Epithelial cell of esophagus (primary cell): ENCODE measurements at regions not wholly inside any gene's neighbourhood (a gene's known extent, or its start where the extent isn't known, plus 50 kb on each side); places are given as distances from the start of the nearest gene placed in this dataset.
"Not testable (repeated sequence)": the region's sequence is repeated elsewhere in the genome, so short reads cannot be mapped to it uniquely, and the experiment has no call there.

Experiments
- DNase-seq: peaks from one replicate; pipeline ENCODE4 v3.0.0; 2010; ENCODE audit warnings: low read depth
- H3K4me3 ChIP-seq: 2 replicates; pipeline ENCODE4 v1.5.1; 2011; ENCODE audit warnings: mild to moderate bottlenecking, low read length, control low read depth
- TF ChIP-seq, protein P1 (sequence below): IDR thresholded peaks from 2 replicates; pipeline ENCODE4 v1.5.1; 2011; ENCODE audit warnings: low read depth, mild to moderate bottlenecking, low read length, control low read depth, inconsistent platforms; ENCODE audit not compliant: insufficient read depth; ENCODE audit errors: missing control alignments

- no peak for DNase-seq
Observed at GRCh38 chr6:112526594-112526993, 179.5 kb downstream of the RFPL4B start.

GRCh38 chr6:112528306-112528705, 181.2 kb downstream of the RFPL4B start:
- DNase-seq, H3K4me3 ChIP-seq: not testable (repeated sequence)

More at GRCh38 chr6:112526594-112526993, 179.5 kb downstream of the RFPL4B start:
- no peak overlapping the region for H3K4me3 ChIP-seq
- TF ChIP-seq, protein P1, sequence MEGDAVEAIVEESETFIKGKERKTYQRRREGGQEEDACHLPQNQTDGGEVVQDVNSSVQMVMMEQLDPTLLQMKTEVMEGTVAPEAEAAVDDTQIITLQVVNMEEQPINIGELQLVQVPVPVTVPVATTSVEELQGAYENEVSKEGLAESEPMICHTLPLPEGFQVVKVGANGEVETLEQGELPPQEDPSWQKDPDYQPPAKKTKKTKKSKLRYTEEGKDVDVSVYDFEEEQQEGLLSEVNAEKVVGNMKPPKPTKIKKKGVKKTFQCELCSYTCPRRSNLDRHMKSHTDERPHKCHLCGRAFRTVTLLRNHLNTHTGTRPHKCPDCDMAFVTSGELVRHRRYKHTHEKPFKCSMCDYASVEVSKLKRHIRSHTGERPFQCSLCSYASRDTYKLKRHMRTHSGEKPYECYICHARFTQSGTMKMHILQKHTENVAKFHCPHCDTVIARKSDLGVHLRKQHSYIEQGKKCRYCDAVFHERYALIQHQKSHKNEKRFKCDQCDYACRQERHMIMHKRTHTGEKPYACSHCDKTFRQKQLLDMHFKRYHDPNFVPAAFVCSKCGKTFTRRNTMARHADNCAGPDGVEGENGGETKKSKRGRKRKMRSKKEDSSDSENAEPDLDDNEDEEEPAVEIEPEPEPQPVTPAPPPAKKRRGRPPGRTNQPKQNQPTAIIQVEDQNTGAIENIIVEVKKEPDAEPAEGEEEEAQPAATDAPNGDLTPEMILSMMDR, result no peak

GRCh38 chr6:112535816-112536215, 188.7 kb downstream of the RFPL4B start:
- TF ChIP-seq, protein P1, result no peak
- no peak overlapping the region for H3K4me3 ChIP-seq
- no peak for DNase-seq

DNA sequence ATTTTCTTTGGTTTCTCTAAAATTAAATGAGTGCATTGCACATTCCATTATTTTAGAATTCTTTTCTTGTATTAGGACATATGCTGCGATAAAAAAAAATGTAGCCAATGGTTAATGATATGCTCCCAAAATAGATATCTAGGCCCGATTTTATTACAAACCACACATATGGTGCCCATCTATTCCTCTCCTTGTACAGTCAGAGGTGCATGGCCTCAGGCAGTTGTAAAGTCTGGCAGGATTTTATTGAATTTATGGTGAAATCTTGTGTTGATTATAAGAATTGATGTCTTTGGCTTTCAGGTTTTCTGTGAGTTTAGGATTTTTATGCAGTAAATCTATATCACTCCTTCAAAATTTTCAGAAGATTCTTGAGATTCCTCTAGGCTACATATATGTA, 192.2 kb downstream of the RFPL4B start:
- TF ChIP-seq, protein P1, result no peak
- DNase-seq, result no peak
- no peak overlapping the region for H3K4me3 ChIP-seq

GRCh38 chr6:112541847-112542246, 194.7 kb downstream of the RFPL4B start:
- H3K4me3 ChIP-seq, DNase-seq: not testable (repeated sequence)

GRCh38 chr6:112547321-112548085, 200.4 kb downstream of the RFPL4B start:
- not testable (repeated sequence) for DNase-seq, H3K4me3 ChIP-seq

DNA sequence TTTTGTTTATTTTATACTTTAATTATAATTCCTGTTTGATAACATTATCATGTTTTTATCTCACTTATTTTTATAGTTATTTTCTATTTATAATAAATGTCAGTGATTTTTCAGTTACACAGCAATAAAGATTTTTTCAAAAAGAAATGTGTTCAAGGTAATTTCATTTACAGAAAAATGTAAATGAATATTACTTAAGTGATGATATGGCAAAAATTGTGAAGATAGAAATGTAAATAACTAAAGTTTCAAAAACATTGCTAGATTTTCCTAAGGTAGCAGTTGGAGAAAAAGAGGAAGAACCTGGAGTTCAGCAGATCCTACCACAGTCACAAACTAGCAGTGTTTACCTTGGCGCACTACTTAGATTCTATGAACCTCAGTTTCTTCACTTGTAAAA, 202.6 kb downstream of the RFPL4B start:
- TF ChIP-seq, protein P1, result no peak
- DNase-seq, result no peak
- no peak overlapping the region for H3K4me3 ChIP-seq

GRCh38 chr6:112557435-112557834, 210.3 kb downstream of the RFPL4B start:
- no peak overlapping the region for H3K4me3 ChIP-seq
- no peak for DNase-seq
- TF ChIP-seq, protein P1, result no peak
